BJ (cell line): ENCODE measurements at regions not wholly inside any gene's neighbourhood (a gene's known extent, or its start where the extent isn't known, plus 50 kb on each side); places are given as distances from the start of the nearest gene placed in this dataset.
"Not testable (repeated sequence)": the region's sequence is repeated elsewhere in the genome, so short reads cannot be mapped to it uniquely, and the experiment has no call there.

Experiments
- CTCF ChIA-PET: fragments of 350-600 bp; formaldehyde crosslinking; extraction: SDS; loops from one replicate; lab custom pipeline; 2021; ENCODE audit warnings: antibody characterized with exemption, inconsistent platforms; lab: Yijun Ruan, JAX
- POLR2A ChIA-PET: fragments of 300-600 bp; sonication (Branson Sonifier 250); formaldehyde crosslinking; extraction: SDS; loops from one replicate; lab custom pipeline; 2021; ENCODE audit warnings: antibody characterized with exemption; lab: Charles Lee
- DNase-seq: peaks from one replicate; pipeline ENCODE4 v3.0.0-alpha.2; 2011; ENCODE audit warnings: low read depth
- H3K27me3 ChIP-seq: 2 replicates; pipeline ENCODE4 v1.6.0; 2011; ENCODE audit warnings: low read length; ENCODE audit not compliant: control insufficient read depth, insufficient read depth
- H3K36me3 ChIP-seq: 2 replicates; pipeline ENCODE4 v1.5.1; 2011; ENCODE audit warnings: low read length; ENCODE audit not compliant: control insufficient read depth, insufficient read depth
- H3K4me3 ChIP-seq: 2 replicates; pipeline ENCODE4 v1.5.1; 2011; ENCODE audit warnings: low read depth, mild to moderate bottlenecking, control low read depth, low read length
- TF ChIP-seq, protein P1 (sequence below): IDR thresholded peaks from 2 replicates; pipeline ENCODE4 v1.5.1; 2011; ENCODE audit warnings: low read depth, mild to moderate bottlenecking, control low read depth, inconsistent platforms, low read length, moderate library complexity; ENCODE audit not compliant: insufficient read depth

DNA sequence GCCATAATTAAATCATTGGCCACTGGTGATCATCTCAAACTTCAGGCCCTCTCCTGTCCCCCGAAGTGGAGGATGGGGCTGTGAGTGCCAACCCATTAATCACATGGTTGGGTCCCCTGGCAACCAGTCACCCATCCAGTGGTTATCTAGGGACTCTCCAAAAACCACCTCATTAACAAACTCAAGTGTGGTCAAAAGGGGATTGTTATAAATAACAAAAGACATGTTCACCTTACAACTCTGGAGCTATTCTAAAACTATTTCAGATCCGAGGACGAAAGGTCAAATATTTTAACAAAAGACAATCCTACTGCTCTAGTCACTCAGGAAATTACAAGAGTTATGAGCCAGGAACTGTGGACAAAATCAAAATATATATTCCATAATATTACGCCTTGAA is 60.0 kb upstream of the PRNP start:
- Histone ChIP-seq H3K36me3 (no peaks in the 10 kb centered on the region), H3K4me3 (no peak overlapping the region), H3K27me3 (no peaks in the 10 kb centered on the region)
- TF ChIP-seq, protein P1, sequence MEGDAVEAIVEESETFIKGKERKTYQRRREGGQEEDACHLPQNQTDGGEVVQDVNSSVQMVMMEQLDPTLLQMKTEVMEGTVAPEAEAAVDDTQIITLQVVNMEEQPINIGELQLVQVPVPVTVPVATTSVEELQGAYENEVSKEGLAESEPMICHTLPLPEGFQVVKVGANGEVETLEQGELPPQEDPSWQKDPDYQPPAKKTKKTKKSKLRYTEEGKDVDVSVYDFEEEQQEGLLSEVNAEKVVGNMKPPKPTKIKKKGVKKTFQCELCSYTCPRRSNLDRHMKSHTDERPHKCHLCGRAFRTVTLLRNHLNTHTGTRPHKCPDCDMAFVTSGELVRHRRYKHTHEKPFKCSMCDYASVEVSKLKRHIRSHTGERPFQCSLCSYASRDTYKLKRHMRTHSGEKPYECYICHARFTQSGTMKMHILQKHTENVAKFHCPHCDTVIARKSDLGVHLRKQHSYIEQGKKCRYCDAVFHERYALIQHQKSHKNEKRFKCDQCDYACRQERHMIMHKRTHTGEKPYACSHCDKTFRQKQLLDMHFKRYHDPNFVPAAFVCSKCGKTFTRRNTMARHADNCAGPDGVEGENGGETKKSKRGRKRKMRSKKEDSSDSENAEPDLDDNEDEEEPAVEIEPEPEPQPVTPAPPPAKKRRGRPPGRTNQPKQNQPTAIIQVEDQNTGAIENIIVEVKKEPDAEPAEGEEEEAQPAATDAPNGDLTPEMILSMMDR, result no peak
- CTCF ChIA-PET, result interaction anchor here (0.7 to 1.3 kb wide), 2 partner anchors 13 to 94 kb away, joined by 3 read pairs; no protein-coding TSS in a partner anchor
- POLR2A ChIA-PET, result no interaction called here
- DNase-seq, result no peak

DNA sequence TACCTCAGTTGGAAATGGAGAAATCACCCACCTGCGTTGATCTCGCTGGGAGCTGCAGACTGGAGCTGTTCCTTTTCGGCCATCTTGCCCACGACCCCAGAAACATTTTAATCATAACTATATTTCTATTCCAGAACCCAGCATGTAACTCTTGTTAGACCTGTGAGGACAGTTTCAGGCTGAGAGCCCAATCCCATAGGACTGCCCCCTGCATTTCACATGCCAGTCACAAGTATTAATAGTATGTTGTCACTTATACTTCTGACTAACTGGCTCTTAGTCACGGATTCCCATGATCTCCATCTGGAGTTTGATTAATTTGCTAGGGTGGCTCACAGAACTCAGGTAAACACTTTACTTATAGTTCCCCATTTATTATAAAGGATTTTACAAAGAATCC is 60.6 kb upstream of the PRNP start:
- H3K36me3 ChIP-seq, result no peaks in the 10 kb centered on the region
- TF ChIP-seq, protein P1, result no peak
- no peak overlapping the region for H3K4me3 ChIP-seq
- POLR2A ChIA-PET, result no interaction called here
- CTCF ChIA-PET, result interaction anchor here (0.6 to 1.3 kb wide), 3 partner anchors 12 to 566 kb away, joined by 3 read pairs; no protein-coding TSS in a partner anchor
- DNase-seq, result no peak
- H3K27me3 ChIP-seq, result no peaks in the 10 kb centered on the region

DNA sequence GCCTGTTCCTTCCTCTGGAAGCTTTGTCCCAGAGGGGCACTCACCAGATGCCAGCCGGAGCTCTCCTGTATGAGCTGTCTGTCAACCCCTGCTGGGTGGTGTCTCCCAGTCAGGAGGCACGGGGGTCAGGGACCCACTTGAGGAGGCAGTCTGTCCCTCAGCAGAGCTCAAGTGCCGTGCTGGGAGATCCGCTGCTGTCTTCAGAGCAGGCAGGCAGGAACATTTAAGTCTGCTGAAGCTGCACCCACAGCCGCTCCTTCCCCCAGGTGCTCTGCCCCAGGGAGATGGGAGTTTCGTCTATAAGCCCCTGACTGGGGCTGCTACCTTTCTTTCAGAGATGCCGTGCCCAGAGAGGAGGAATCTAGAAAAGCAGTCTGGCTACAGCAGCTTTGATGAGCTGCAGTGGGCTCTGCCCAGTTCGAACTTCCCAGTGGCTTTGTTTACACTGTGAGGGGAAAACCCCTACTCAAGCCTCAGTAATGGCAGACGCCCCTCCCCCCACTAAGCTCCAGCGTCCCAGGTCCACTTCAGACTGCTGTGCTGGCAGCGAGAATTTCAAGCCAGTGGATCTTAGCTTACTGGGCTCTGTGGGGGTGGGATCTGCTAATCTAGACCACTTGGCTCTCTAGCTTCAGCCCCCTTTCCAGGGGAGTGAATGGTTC is 61.5 kb upstream of the PRNP start:
- H3K4me3 ChIP-seq, POLR2A ChIA-PET, H3K27me3 ChIP-seq, DNase-seq, H3K36me3 ChIP-seq: not testable (repeated sequence)
- CTCF ChIA-PET, result interaction anchor here (1.3 kb wide), 1 partner anchor 95 kb away, joined by 3 read pairs; no protein-coding TSS in a partner anchor

DNA sequence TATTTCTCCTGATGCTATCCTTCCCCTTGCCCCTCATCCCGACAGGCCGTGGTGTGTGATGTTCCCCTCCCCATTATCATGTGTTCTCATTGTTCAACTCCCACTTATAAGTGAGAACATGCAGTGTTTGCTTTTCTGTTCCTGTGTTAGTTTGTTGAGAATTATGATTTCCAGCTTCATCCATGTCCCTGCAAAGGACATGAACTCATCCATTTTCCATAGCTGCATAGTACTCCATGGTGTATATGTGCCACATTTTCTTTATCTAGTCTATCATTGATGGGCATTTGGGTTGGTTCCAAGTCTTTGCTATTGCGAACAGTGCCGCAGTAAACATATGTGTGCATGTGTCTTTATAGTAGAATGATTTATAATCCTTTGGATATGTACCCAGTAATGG is 67.1 kb upstream of the PRNP start:
- H3K36me3 ChIP-seq, H3K27me3 ChIP-seq, H3K4me3 ChIP-seq, POLR2A ChIA-PET, DNase-seq: not testable (repeated sequence)
- CTCF ChIA-PET, result interaction anchor here (1.0 to 1.4 kb wide), 2 partner anchors 41 to 101 kb away, joined by 3 to 4 read pairs; no protein-coding TSS in a partner anchor

DNA sequence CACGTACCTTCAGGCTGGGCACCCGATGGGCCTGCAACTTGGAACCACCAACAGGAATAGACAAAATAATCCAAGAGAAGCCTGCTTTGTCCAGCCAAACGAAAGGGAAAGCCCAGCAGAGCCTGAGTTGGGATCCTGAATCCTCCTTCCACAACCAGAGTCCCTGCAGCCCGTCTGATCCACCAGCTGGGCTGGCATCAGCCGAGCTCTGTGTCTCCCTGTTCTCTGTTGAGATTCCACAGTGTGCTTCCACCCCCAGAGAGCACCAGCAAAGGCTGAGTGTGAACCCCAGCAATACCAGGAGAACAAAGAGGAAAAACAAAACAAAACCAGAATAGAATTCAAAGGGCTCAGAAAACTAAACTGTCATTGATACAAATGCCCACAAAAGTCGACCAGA is 68.8 kb upstream of the PRNP start:
- H3K4me3 ChIP-seq, result no peak overlapping the region
- DNase-seq, result no peak
- CTCF ChIA-PET, result interaction anchor here (1.7 kb wide), 1 partner anchor 103 kb away, joined by 5 read pairs; no protein-coding TSS in a partner anchor
- TF ChIP-seq, protein P1, result no peak
- POLR2A ChIA-PET, result no interaction called here
- H3K27me3 ChIP-seq, result no peaks in the 10 kb centered on the region
- no peaks in the 10 kb centered on the region for H3K36me3 ChIP-seq

DNA sequence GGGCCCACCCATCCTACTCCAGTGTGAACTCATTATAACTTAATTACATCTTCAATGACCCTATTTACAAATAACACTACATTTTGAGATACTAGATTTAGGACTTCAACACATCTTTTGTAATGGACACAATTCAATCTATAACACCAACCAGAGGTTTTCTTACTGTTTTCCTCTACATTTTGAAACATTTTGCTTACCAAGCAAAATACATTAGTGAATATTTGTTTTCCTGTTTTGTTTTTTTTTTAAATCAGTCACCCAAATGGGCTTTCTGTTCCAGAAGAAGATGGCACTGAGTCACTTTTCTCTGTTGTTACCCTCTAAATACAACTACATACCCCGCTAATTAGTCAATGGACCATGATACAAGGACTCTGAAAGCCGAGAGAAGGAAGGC is 69.2 kb upstream of the PRNP start:
- CTCF ChIA-PET, result interaction anchor here (1.7 kb wide), 1 partner anchor 103 kb away, joined by 5 read pairs; no protein-coding TSS in a partner anchor
- POLR2A ChIA-PET, result no interaction called here
- Histone ChIP-seq H3K36me3 (no peaks in the 10 kb centered on the region), H3K27me3 (no peaks in the 10 kb centered on the region), H3K4me3 (no peak overlapping the region)
- TF ChIP-seq, protein P1, result no peak
- no peak for DNase-seq
